ENCODE measurements at regions not wholly inside any gene's neighbourhood (a gene's known extent, or its start where the extent isn't known, plus 50 kb on each side); places are given as distances from the start of the nearest gene placed in this dataset.

DNA sequence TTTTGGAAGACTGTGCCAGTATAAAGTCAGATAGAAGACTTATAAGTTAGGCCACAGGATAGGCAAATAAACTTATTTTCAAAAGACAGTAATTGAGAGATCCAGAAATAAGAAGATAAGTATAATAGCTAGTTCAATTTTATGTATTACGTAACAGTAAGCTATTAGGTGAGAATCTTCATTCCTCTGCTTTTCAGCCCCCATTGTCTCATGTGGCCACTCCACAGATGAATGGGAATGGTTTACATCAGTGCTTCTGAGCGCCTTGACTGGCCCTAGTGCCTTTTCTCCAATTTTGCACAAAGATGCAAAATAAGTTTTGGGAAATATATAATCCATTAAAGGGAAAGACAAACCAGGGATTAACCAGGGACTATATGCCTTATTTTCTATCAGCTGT lies 550.5 kb downstream of the MMUT start:
- no peaks in the 10 kb centered on the region for H3K23me2 ChIP-seq (ENCODE audit: insufficient read length, low read depth, low read length, poor library complexity, severe bottlenecking)
- no peaks in the 10 kb centered on the region for H4K20me1 ChIP-seq (ENCODE audit: control insufficient read depth, insufficient read depth, insufficient read length)
- H2BK5ac ChIP-seq (ENCODE audit: insufficient read length, low read length) = no peak overlapping the region
- no peaks in the 10 kb centered on the region for H3K9me3 ChIP-seq (ENCODE audit: control insufficient read depth, low read depth, low read length)
- H3K4me1 ChIP-seq (ENCODE audit: insufficient read depth, low read length) = no peaks in the 10 kb centered on the region; the same call in 1 of the 2 replicates
- no peak overlapping the region for H3K27ac ChIP-seq (ENCODE audit: insufficient read length, low read depth, low read length)
- no peak overlapping the region for H3K18ac ChIP-seq (ENCODE audit: insufficient read length, low read depth, low read length)
- H3K4ac ChIP-seq (ENCODE audit: low read depth, low read length) = no peak overlapping the region
- H3K4me1 Mint-ChIP-seq = peaks cover 10 to 12% of the 10 kb centered on the region in 2 experiments
- H3T11ph ChIP-seq (ENCODE audit: low read length) = no peak overlapping the region
- H3K14ac ChIP-seq (ENCODE audit: insufficient read depth, low read length) = no peak overlapping the region
- H3K4me3 Mint-ChIP-seq = no peak overlapping the region
- WGBS (ENCODE audit: extremely low coverage, insufficient read length, low lambda C conversion rate) = no CpG with 5 or more reads among the region's 2 CpGs
- no peak for DNase-seq
- H2BK15ac ChIP-seq (ENCODE audit: low read depth, low read length) = no peak overlapping the region
- peaks cover 3 to 8% (median 4%) of the 10 kb centered on the region in 3 experiments for H3K36me3 Mint-ChIP-seq (ENCODE audit: insufficient read depth in 1 of 3, low read depth in 3 of 3)
- H4K5ac ChIP-seq (ENCODE audit: insufficient read length, low read depth, low read length) = no peak overlapping the region
- TF ChIP-seq, protein P1, sequence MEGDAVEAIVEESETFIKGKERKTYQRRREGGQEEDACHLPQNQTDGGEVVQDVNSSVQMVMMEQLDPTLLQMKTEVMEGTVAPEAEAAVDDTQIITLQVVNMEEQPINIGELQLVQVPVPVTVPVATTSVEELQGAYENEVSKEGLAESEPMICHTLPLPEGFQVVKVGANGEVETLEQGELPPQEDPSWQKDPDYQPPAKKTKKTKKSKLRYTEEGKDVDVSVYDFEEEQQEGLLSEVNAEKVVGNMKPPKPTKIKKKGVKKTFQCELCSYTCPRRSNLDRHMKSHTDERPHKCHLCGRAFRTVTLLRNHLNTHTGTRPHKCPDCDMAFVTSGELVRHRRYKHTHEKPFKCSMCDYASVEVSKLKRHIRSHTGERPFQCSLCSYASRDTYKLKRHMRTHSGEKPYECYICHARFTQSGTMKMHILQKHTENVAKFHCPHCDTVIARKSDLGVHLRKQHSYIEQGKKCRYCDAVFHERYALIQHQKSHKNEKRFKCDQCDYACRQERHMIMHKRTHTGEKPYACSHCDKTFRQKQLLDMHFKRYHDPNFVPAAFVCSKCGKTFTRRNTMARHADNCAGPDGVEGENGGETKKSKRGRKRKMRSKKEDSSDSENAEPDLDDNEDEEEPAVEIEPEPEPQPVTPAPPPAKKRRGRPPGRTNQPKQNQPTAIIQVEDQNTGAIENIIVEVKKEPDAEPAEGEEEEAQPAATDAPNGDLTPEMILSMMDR (conservative IDR thresholded peaks at IDR 0.05) = no peak
- H3K56ac ChIP-seq (ENCODE audit: insufficient read length, low read depth, low read length) = no peak overlapping the region
- no peak overlapping the region for H4K91ac ChIP-seq (ENCODE audit: insufficient read length, low read depth, low read length)
- no peak overlapping the region for H2BK20ac ChIP-seq (ENCODE audit: low read depth, low read length, poor library complexity, severe bottlenecking)
- no peak overlapping the region for H2BK12ac ChIP-seq (ENCODE audit: insufficient read length, low read depth, low read length)
- H4K8ac ChIP-seq (replicated peaks; ENCODE audit: insufficient read length, low read depth, low read length) = no peak overlapping the region
- no peak overlapping the region for H3K27ac Mint-ChIP-seq
- no peaks in the 10 kb centered on the region for H3K27me3 ChIP-seq (ENCODE audit: insufficient read depth, low read length)
- H3K9ac ChIP-seq (ENCODE audit: extremely low read depth, insufficient read length, low read length) = no peak overlapping the region
- no peak overlapping the region for H2AK5ac ChIP-seq (ENCODE audit: insufficient read length, low read length)
- no peaks in the 10 kb centered on the region for H3K79me2 ChIP-seq (ENCODE audit: insufficient read depth, low read length)
- no peaks in the 10 kb centered on the region for H3K79me1 ChIP-seq (ENCODE audit: insufficient read depth, low read depth, low read length, poor library complexity, severe bottlenecking)
- no peak overlapping the region for H3K23ac ChIP-seq (ENCODE audit: insufficient read length, low read depth, low read length)
- H3K4me2 ChIP-seq (ENCODE audit: insufficient read depth, insufficient read length, low read length) = no peak overlapping the region
- no peaks in the 10 kb centered on the region for H3K27me3 Mint-ChIP-seq (ENCODE audit: low read depth)
- H2AFZ ChIP-seq (ENCODE audit: low read length) = no peak overlapping the region
- no peak overlapping the region for H2BK120ac ChIP-seq (ENCODE audit: low read depth, low read length, poor library complexity, severe bottlenecking)
- H3K9me3 Mint-ChIP-seq = peaks cover 0 to 7% of the 10 kb centered on the region in 2 experiments; a peak in 2 of 5 replicates

Measured in H9 (cell line).